ENCODE measurements at regions not wholly inside any gene's neighbourhood (a gene's known extent, or its start where the extent isn't known, plus 50 kb on each side); places are given as distances from the start of the nearest gene placed in this dataset.
A peak's percentile ranks its signal among the peaks of the same experiment; 100 is the strongest.

- TF ChIP-seq SIN3A (IDR thresholded peaks at IDR 0.05; ENCODE audit: borderline replicate concordance, insufficient read depth, low read depth, low read length) (no peak), CTCF (IDR thresholded peaks at IDR 0.05) (no peak), REST (IDR thresholded peaks at IDR 0.05; ENCODE audit: insufficient read depth in 1 of 2, low read depth in 2 of 2, low read length in 1 of 2) (no peak), TCF7L2 (IDR thresholded peaks at IDR 0.05; ENCODE audit: low read depth, low read length) (no peak), POLR2AphosphoS5 (IDR thresholded peaks at IDR 0.05; ENCODE audit: low read depth, low read length) (no peak)
- ChIA-PET POLR2A (no interaction called here), CTCF (no interaction called here)
- Histone ChIP-seq H3K9me3 (ENCODE audit: control insufficient read depth, insufficient read depth, low read depth, low read length) (no peaks in the 10 kb centered on the region), H3K36me3 (ENCODE audit: control insufficient read depth, insufficient read depth, low read length) (no peaks in the 10 kb centered on the region), H3K27ac (ENCODE audit: low read length) (no peak overlapping the region), H3K4me3 (ENCODE audit: low read depth in 2 of 2, low read length in 2 of 2) (no peak overlapping the region), H3K27me3 (ENCODE audit: control insufficient read depth, insufficient read depth, low read length) (no peaks in the 10 kb centered on the region), H3K4me1 (ENCODE audit: control insufficient read depth, insufficient read depth, low read length) (peaks cover 11% of the 10 kb centered on the region; the same call in 1 of the 2 replicates)
- ATAC-seq (peak; percentile 45; the same call in 1 of the 2 replicates), DNase-seq (ENCODE audit: low read depth, low spot score) (no peak)
- intact Hi-C loops (cut with micrococcal nuclease; ENCODE audit: unreplicated experiment) (no loop called here), in situ Hi-C loops (cut with HindIII; ENCODE audit: low pct_unique_long_range_greater_than_20kb, low sequenced_read_pairs) (no loop called here)
- no TSS peak for BruUV-seq (replicated peaks)
Observed at GRCh38 chr5:174642816-174643405, 81.5 kb upstream of the MSX2 start.

DNA sequence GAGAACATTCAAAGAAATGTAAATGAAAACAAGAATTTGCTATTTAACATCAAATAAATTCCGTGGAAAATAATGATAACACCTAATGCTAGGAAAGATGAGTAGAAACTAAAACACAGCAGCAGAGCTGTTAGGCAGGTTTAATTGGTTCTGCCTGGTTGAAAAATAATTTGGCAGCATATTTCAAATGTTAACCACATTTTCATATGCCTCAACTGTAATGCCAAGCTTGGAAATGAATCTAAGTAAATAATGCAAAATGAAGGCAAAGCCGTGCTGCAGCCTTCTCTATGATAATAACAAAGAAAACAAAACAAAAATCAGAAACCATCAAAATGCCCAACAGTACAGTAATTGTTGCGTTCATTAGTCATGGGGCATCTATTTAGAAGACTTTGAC, 79.9 kb upstream of the MSX2 start:
- Histone ChIP-seq H3K27me3 (ENCODE audit: control insufficient read depth, insufficient read depth, low read length) (no peaks in the 10 kb centered on the region), H3K4me1 (ENCODE audit: control insufficient read depth, insufficient read depth, low read length) (peaks cover 11% of the 10 kb centered on the region; the same call in 1 of the 2 replicates), H3K9me3 (ENCODE audit: control insufficient read depth, insufficient read depth, low read depth, low read length) (no peaks in the 10 kb centered on the region), H3K36me3 (ENCODE audit: control insufficient read depth, insufficient read depth, low read length) (no peaks in the 10 kb centered on the region), H3K27ac (ENCODE audit: low read length) (no peak overlapping the region), H3K4me3 (ENCODE audit: low read depth in 2 of 2, low read length in 2 of 2) (no peak overlapping the region)
- no peak for TF ChIP-seq TCF7L2 (IDR thresholded peaks at IDR 0.05; ENCODE audit: low read depth, low read length)
- no peak for TF ChIP-seq CTCF (IDR thresholded peaks at IDR 0.05)
- ChIA-PET POLR2A (no interaction called here), CTCF (no interaction called here)
- intact Hi-C loops (cut with micrococcal nuclease; ENCODE audit: unreplicated experiment) (no loop called here), in situ Hi-C loops (cut with HindIII; ENCODE audit: low pct_unique_long_range_greater_than_20kb, low sequenced_read_pairs) (no loop called here)
- BruUV-seq (replicated peaks) = no TSS peak
- ATAC-seq = no peak
- DNase-seq (ENCODE audit: low read depth, low spot score) = no peak

Data from Panc1 (cell line).